ENCODE measurements at regions not wholly inside any gene's neighbourhood (a gene's known extent, or its start where the extent isn't known, plus 50 kb on each side); places are given as distances from the start of the nearest gene placed in this dataset.

GRCh38 chr12:94781835-94782234 is 131.5 kb upstream of the TMCC3 start:
- DNase-seq (ENCODE audit: low spot score) = no peak

DNA sequence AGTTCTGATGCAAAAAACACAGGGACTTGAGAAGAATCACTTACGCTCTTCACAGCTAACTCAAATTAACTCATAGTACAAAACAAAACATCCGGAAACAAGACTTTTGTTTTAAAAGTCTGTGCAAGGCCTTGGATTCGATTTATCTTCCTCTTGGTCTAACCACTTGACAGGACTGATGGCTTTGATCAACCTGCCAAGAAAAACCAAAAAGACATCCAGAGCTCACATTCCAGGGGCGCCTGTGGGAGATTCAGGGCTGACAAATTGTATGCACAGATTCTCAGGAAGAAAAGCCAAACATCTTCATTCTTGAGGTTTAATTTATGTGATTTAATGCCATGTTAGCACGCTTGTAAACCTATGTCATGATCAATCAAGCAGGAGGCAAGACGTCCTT is 129.1 kb upstream of the TMCC3 start:
- no peak for DNase-seq (ENCODE audit: low spot score)

- DNase-seq (ENCODE audit: low spot score) = no peak
These were observed 127.6 kb upstream of the TMCC3 start for GRCh38 chr12:94777936-94778335.

GRCh38 chr12:94775710-94776109 is 125.4 kb upstream of the TMCC3 start:
- no peak for DNase-seq (ENCODE audit: low spot score)

DNA sequence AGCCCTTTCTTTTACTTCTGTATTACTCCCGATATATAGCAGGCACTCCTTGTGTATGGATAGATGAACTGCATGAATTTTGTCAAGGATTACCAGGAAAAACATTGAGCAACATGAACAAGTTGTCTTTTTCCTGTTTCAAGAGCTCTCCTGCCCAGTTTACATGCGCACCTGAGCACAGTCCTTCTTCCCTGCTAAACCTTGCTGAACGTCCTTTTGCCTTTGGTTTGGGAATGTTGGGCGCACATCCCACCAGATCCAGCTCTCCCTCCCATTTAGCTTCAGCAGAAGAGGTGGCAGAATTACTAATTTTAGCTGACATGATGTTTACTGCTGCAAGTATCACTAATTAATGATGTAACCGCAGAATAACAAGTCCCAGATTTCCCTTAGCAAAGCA is 121.4 kb upstream of the TMCC3 start:
- no peak for DNase-seq (ENCODE audit: low spot score)

DNA sequence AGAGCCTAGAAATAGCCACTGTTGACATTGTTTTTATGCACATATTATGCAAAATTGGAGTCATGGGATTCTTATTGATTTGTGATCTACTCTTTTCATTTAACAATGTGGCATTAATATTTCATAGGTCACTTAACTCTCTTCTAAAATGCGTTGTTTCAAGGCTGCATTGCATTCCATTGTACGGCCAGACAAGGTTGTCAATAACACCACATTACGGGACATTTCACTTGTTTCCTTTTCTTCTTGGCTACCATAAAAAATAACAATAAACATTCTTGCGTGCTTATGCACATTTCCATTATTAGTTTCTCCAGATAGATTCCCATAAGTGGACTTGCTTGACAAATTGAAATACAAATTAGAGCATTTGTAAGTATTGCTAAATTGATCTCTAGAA is 120.8 kb upstream of the TMCC3 start:
- DNase-seq (ENCODE audit: low spot score) = no peak

- DNase-seq (ENCODE audit: low spot score) = no peak
These were observed 120.4 kb upstream of the TMCC3 start for GRCh38 chr12:94770791-94771190.

DNA sequence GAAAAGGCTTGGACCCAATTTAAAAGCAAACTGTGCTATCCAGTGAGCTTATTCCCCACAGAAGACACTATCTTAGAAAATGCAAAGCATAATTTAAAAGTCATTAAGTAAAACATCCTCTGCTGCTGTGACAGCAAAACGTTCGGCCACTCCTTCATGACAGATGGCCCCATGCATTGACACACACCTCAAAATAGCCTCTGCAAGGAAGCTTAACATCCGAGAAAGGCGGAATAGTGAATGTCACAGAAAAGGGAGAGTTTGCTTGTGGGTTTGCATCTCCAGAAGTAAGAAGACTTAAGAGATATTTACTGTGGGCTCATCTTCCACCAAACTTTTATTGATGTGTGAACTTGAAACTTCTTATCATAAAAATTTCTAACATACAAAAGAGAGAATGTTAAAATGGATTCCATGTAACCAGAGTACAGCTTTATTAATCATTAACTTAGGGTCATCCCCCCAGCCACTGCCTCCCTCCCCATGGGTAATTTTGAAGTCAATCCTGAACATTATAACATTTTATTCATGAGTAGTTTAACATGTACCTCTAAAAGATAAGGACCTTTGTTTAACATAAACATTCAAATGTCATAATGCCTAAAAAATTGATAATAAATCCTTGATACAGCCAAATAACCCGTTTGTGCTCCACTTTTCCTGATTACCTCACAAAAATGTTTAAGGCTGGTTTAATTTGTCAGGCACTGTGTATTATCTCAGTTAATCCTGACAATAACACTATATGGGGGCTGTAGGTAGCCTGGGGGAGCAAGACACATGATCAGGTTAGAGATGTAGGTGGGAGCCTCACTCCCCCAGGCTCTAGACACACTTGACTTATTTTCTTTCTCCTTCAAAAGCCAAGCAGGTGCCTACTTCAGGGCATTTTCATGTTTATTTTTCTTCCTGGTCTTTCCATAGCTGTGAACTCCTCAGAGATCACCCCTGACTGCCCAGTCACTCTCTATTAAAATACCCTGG is 119.7 kb upstream of the TMCC3 start:
- DNase-seq (ENCODE audit: low spot score) = no peak

DNA sequence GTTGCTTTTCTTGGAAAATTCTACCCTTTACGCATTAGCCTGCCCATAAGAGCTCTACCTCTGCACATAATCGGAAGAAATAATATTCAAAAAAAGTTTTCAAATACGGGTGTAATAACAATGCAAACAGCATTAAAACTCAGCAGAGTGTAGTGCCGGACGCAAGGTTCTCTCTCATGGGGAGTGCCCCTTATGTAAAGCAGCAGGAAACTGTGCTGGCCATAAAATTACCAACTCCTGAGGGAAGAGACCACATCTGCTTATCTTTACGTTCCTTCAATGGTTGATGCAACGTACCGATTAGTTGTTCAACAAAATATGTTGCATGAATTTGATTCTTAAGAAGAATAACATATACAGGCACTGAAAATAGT is 118.7 kb upstream of the TMCC3 start:
- DNase-seq (ENCODE audit: low spot score) = no peak

DNA sequence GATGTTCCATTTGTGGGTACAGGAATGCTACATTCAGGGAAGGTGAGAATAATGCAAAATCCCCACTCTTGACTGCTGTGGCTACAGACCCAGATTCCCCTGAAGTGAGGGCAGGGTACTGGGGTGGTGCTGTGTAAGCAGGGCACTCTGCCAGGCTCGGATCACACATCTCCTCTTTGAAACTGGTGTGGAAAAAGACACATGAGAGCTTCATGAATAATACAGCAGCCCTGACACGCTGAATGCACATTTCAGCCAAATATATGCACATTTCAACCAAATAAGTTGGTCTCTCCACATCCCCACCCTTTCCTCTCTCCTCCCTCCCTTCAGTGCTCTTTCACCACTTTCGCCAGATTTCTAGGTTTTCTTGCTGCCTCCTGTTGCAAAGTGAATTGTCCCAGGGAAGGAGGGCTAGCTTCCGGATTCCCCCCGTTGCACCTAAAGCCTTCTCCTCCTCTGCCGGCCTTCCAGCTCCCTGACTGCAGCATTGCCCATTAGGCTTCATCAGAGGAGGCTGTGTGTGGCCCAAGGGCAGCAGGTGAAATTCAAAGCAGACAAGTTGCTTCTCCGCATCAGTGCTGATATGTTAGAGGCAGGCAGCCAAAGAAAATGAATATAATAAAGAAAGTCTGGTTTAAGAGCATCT is 118.2 kb upstream of the TMCC3 start:
- no peak for DNase-seq (ENCODE audit: low spot score)

DNA sequence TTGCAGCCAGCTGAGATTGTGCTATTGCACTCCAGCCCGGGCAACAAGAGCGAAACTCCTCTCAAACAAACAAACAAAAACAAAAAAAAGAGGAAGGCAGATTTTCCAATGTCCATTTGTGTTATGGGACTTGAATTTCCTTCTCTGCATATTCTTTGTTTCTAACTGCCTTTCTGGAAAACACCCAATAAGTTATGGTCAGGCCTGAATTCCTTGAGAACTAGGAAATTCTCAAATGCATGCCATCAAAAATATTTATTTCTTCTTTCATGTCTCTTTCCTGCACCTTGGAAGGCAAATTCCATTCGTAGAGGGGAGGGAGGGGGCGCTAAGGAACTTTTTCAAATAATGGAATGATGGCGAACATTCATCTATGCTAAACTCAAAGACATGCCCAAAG is 117.6 kb upstream of the TMCC3 start:
- no peak for DNase-seq (ENCODE audit: low spot score)

- DNase-seq (ENCODE audit: low spot score) = no peak
These were observed 116.0 kb upstream of the TMCC3 start for GRCh38 chr12:94766397-94766796.

GRCh38 chr12:94763462-94763861 is 113.1 kb upstream of the TMCC3 start:
- no peak for DNase-seq (ENCODE audit: low spot score)

GRCh38 chr12:94762943-94763342 is 112.6 kb upstream of the TMCC3 start:
- no peak for DNase-seq (ENCODE audit: low spot score)

DNA sequence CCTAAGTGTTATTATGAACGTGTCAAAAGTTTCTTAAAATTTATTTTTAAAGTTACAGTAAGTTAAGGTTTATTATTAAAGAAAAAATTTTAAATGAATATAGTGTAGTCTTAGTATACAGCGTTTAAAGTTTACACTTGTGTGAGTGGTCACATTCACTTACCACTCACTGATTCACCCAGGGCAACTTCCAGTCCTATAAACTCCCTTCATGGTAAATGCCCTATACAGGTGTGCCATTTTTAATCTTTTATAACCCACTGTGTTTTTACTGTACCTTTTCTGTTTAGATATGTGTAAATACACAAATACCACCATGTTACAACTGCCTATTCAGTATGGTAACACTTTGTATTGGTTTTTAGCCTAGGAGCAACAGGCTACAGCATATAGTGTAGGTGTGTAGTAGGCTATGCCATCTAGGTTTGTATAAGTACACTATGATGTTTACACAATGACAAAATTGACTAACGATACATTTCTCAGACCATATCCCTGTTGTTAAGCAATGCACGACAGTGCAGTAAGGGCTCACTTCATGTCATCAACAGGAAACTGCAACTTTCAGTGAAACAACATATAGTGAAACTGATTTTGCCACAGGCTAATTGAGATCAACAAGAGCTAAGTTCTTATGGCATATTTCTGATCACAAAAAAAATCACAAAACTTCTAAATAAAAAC is 112.0 kb upstream of the TMCC3 start:
- no peak for DNase-seq (ENCODE audit: low spot score)

- no peak for DNase-seq (ENCODE audit: low spot score)
These were observed 111.2 kb upstream of the TMCC3 start for GRCh38 chr12:94761559-94761958.

DNA sequence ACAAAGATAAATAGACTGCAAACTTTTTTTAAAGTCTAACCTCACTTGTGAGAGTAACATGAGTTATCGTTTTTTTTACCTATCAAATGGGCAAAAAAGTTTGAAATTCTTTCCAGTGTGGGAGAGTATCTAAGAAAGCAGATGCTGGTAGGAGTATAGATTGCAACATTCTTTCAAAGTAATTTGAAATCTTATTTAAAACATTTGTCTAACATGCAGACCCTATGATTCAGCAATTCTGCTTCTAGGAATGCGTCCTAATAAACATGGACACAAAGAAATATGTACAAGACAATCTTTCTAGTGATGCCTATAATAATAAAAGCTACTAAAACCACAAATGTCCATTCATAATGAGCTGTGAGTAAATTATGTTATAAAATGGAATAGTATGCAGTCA is 110.4 kb upstream of the TMCC3 start:
- DNase-seq (ENCODE audit: low spot score) = no peak

DNA sequence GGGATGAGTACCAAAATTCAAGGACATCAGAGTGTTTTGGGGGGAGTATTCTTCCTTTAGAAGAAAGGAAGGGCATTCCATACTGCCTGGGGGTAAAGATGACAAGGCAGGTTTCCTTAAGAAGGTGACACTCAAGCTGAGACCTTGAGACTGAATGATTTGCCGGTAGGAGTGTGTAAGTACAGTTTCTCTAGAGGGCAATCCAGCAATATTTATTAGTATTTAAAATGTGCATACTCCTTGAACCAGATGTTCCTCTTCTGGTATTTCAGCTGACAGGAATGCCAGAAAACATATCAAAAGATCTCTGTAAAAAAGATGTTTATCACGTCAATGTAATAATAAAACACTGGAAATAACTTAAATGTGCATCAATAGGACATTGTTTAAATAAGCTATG is 106.4 kb upstream of the TMCC3 start:
- no peak for DNase-seq (ENCODE audit: low spot score)

GRCh38 chr12:94755598-94755997 is 105.2 kb upstream of the TMCC3 start:
- no peak for DNase-seq (ENCODE audit: low spot score)

- no peak for DNase-seq (ENCODE audit: low spot score)
These were observed 104.3 kb upstream of the TMCC3 start for GRCh38 chr12:94754653-94755052.

- no peak for DNase-seq (ENCODE audit: low spot score)
These were observed 102.8 kb upstream of the TMCC3 start for GRCh38 chr12:94753036-94753679.

GRCh38 chr12:94750864-94751263 is 100.5 kb upstream of the TMCC3 start:
- no peak for DNase-seq (ENCODE audit: low spot score)
